ENCODE measurements at regions not wholly inside any gene's neighbourhood (a gene's known extent, or its start where the extent isn't known, plus 50 kb on each side); places are given as distances from the start of the nearest gene placed in this dataset.

- ATAC-seq: no peak
- H3K36me3 ChIP-seq (ENCODE audit: low read depth): no peaks in the 10 kb centered on the region
- no peak overlapping the region for H3K4me3 ChIP-seq
- H3K9me3 ChIP-seq: peaks cover 11% of the 10 kb centered on the region
- H3K4me1 ChIP-seq (ENCODE audit: low read depth): no peaks in the 10 kb centered on the region
- TF ChIP-seq CTCF (IDR thresholded peaks at IDR 0.05): no peak
- intact Hi-C loops (cut with DNase I, micrococcal nuclease): no loop called here
- DNase-seq: no peak
These were observed 665.5 kb upstream of the CNTNAP5 start for GRCh38 chr2:123359636-123360035.

- Histone ChIP-seq H3K4me3 (no peak overlapping the region), H3K36me3 (ENCODE audit: low read depth) (no peaks in the 10 kb centered on the region), H3K4me1 (ENCODE audit: low read depth) (no peaks in the 10 kb centered on the region), H3K9me3 (peaks cover 13% of the 10 kb centered on the region)
- ATAC-seq: no peak
- intact Hi-C loops (cut with DNase I, micrococcal nuclease): no loop called here
- DNase-seq: no peak
- TF ChIP-seq CTCF (IDR thresholded peaks at IDR 0.05): no peak
These were observed 662.2 kb upstream of the CNTNAP5 start for GRCh38 chr2:123362671-123363440.

GRCh38 chr2:123363826-123364225 is 661.3 kb upstream of the CNTNAP5 start:
- ATAC-seq: no peak
- Histone ChIP-seq H3K4me3 (no peak overlapping the region), H3K9me3 (peaks cover 13% of the 10 kb centered on the region), H3K36me3 (ENCODE audit: low read depth) (no peaks in the 10 kb centered on the region), H3K4me1 (ENCODE audit: low read depth) (no peaks in the 10 kb centered on the region)
- no peak for TF ChIP-seq CTCF (IDR thresholded peaks at IDR 0.05)
- no peak for DNase-seq
- intact Hi-C loops (cut with DNase I, micrococcal nuclease): no loop called here

GRCh38 chr2:123364243-123364896 is 660.7 kb upstream of the CNTNAP5 start:
- H3K4me3 ChIP-seq: no peak overlapping the region
- H3K9me3 ChIP-seq: peaks cover 15% of the 10 kb centered on the region
- H3K4me1 ChIP-seq (ENCODE audit: low read depth): no peaks in the 10 kb centered on the region
- TF ChIP-seq CTCF (IDR thresholded peaks at IDR 0.05): no peak
- intact Hi-C loops (cut with DNase I, micrococcal nuclease): no loop called here
- ATAC-seq: no peak
- DNase-seq: no peak
- H3K36me3 ChIP-seq (ENCODE audit: low read depth): no peaks in the 10 kb centered on the region

- TF ChIP-seq CTCF (IDR thresholded peaks at IDR 0.05): no peak
- intact Hi-C loops (cut with DNase I, micrococcal nuclease): no loop called here
- ATAC-seq (no peak), DNase-seq (no peak)
- Histone ChIP-seq H3K9me3 (peaks cover 10% of the 10 kb centered on the region), H3K36me3 (ENCODE audit: low read depth) (no peaks in the 10 kb centered on the region), H3K4me1 (ENCODE audit: low read depth) (no peaks in the 10 kb centered on the region), H3K4me3 (no peak overlapping the region)
These were observed 658.7 kb upstream of the CNTNAP5 start for GRCh38 chr2:123366239-123366837.
